H1 (cell line): ENCODE measurements at regions not wholly inside any gene's neighbourhood (a gene's known extent, or its start where the extent isn't known, plus 50 kb on each side); places are given as distances from the start of the nearest gene placed in this dataset.

Source experiments
- CBX8 ChIP-seq: fragments of 300-800, 300-1000 bp; sonication (generic); IDR thresholded peaks from 2 replicates; pipeline ENCODE4 v1.7.1; 2016; ENCODE audit warnings: low read depth, low read length, borderline replicate concordance
- NRF1 ChIP-seq: IDR thresholded peaks from 2 replicates; pipeline ENCODE4 v1.6.1; 2011; ENCODE audit warnings: mild to moderate bottlenecking, low read depth, low read length, improper control_type of control experiment
- RAD21 ChIP-seq, 2 experiments: IDR thresholded peaks in 1 of 2; conservative IDR thresholded peaks in 1 of 2; 2 replicates each; pipeline ENCODE4 v1.6.1; 2011; ENCODE audit warnings: low read depth in 2 of 2, low read length in 2 of 2, improper control_type of control experiment in 1 of 2, inconsistent platforms in 1 of 2, mild to moderate bottlenecking in 1 of 2, moderate library complexity in 1 of 2
- SAP30 ChIP-seq: fragments of 300-600 bp; sonication (generic); IDR thresholded peaks from 2 replicates; pipeline ENCODE4 v1.7.1; 2012; ENCODE audit warnings: low read length, moderate library complexity, mild to moderate bottlenecking, inconsistent platforms; ENCODE audit not compliant: insufficient read depth, insufficient replicate concordance

DNA sequence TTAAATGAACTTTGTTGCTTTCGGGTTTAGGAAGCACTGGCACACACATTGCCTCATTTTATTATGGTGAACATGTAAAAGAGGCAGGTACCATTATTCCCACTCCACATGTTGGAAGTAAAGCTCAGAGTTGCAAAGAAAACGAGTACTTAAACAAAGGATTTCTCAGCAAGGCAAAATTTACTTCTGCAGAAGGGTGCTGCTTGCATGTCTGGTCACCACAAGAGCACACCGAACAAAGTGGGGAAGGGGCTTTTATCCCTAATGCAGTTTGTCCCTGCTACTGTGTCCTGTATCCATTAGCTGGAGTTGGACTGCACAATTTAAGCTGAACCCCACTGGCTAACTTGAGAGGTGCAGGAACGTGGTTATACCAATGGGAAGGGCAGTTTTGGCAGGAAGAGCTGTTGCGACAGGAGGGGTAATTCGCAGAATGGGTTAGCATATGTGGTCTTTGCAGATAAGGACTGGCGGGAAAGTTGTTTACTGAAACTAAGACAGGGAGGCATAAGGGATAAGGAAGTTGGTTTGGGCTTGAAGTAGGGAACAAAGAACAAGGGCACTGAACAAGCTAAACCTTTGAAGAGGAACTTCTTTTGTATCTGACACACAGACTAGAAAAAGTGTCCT is 545.5 kb downstream of the UQCRFS1 start (continued):
- TF ChIP-seq CBX8, result no peak
- no peak for TF ChIP-seq RAD21 (IDR thresholded peaks at IDR 0.05 in 1 of 2, conservative IDR thresholded peaks at IDR 0.05 in 1 of 2; ENCODE audit: low read depth in 2 of 2, low read length in 2 of 2)
- no peak for TF ChIP-seq SAP30
- no peak for TF ChIP-seq NRF1
- TF ChIP-seq, all 59 proteins: peak for 0
